IPS-18a (cell line): ENCODE measurements at regions not wholly inside any gene's neighbourhood (a gene's known extent, or its start where the extent isn't known, plus 50 kb on each side); places are given as distances from the start of the nearest gene placed in this dataset.

Experiments used
- H3K27ac ChIP-seq: one replicate; pipeline ENCODE4 v1.5.1; 2013; ENCODE audit warnings: low read length
- H3K27me3 ChIP-seq: one replicate; pipeline ENCODE4 v1.6.1; 2013; ENCODE audit warnings: mild to moderate bottlenecking, low read length; ENCODE audit not compliant: control insufficient read depth, insufficient read depth
- H3K36me3 ChIP-seq: one replicate; pipeline ENCODE4 v1.6.1; 2013; ENCODE audit warnings: low read depth, low read length; ENCODE audit not compliant: control insufficient read depth
- H3K4me1 ChIP-seq: one replicate; pipeline ENCODE4 v1.6.1; 2013; ENCODE audit warnings: low read depth, low read length; ENCODE audit not compliant: control insufficient read depth
- H3K4me3 ChIP-seq: one replicate; pipeline ENCODE4 v1.5.1; 2013; ENCODE audit warnings: low read length
- H3K9ac ChIP-seq: one replicate; pipeline ENCODE4 v1.6.1; 2013; ENCODE audit warnings: mild to moderate bottlenecking, low read length, moderate library complexity
- H3K9me3 ChIP-seq: one replicate; pipeline ENCODE4 v1.6.1; 2013; ENCODE audit warnings: low read depth, low read length; ENCODE audit not compliant: control insufficient read depth

- peaks cover 6% of the 10 kb centered on the region for H3K4me1 ChIP-seq
- no peak overlapping the region for H3K4me3 ChIP-seq
- no peaks in the 10 kb centered on the region for H3K27me3 ChIP-seq
- no peak overlapping the region for H3K9ac ChIP-seq
- H3K9me3 ChIP-seq: no peaks in the 10 kb centered on the region
- H3K36me3 ChIP-seq: no peaks in the 10 kb centered on the region
- H3K27ac ChIP-seq: no peak overlapping the region
Measured at GRCh38 chr12:67427336-67427735, 158.2 kb downstream of the CAND1 start.

- Histone ChIP-seq H3K27me3 (no peaks in the 10 kb centered on the region), H3K36me3 (no peaks in the 10 kb centered on the region), H3K9me3 (no peaks in the 10 kb centered on the region), H3K4me1 (peaks cover 6% of the 10 kb centered on the region), H3K9ac (no peak overlapping the region), H3K27ac (no peak overlapping the region), H3K4me3 (no peak overlapping the region)
Measured at GRCh38 chr12:67428431-67428830, 159.3 kb downstream of the CAND1 start.

GRCh38 chr12:67430708-67431335 lies 161.7 kb downstream of the CAND1 start:
- Histone ChIP-seq H3K36me3 (no peaks in the 10 kb centered on the region), H3K27ac (no peak overlapping the region), H3K9me3 (no peaks in the 10 kb centered on the region), H3K4me1 (peaks cover 6% of the 10 kb centered on the region), H3K9ac (no peak overlapping the region), H3K4me3 (no peak overlapping the region), H3K27me3 (no peaks in the 10 kb centered on the region)

- Histone ChIP-seq H3K4me1 (no peaks in the 10 kb centered on the region), H3K36me3 (no peaks in the 10 kb centered on the region), H3K27ac (no peak overlapping the region), H3K4me3 (no peak overlapping the region), H3K27me3 (no peaks in the 10 kb centered on the region), H3K9ac (no peak overlapping the region), H3K9me3 (no peaks in the 10 kb centered on the region)
Measured at GRCh38 chr12:67431411-67432020, 162.4 kb downstream of the CAND1 start.

- Histone ChIP-seq H3K9ac (no peak overlapping the region), H3K27me3 (no peaks in the 10 kb centered on the region), H3K4me1 (no peaks in the 10 kb centered on the region), H3K27ac (no peak overlapping the region), H3K9me3 (no peaks in the 10 kb centered on the region), H3K36me3 (no peaks in the 10 kb centered on the region), H3K4me3 (no peak overlapping the region)
Measured at GRCh38 chr12:67433385-67434175, 164.4 kb downstream of the CAND1 start.

GRCh38 chr12:67434671-67435370 lies 165.7 kb downstream of the CAND1 start:
- H3K36me3 ChIP-seq: no peaks in the 10 kb centered on the region
- H3K9ac ChIP-seq: no peak overlapping the region
- no peak overlapping the region for H3K4me3 ChIP-seq

GRCh38 chr12:67436230-67436629 lies 167.1 kb downstream of the CAND1 start:
- no peaks in the 10 kb centered on the region for H3K4me1 ChIP-seq
- H3K36me3 ChIP-seq: no peaks in the 10 kb centered on the region
- no peaks in the 10 kb centered on the region for H3K9me3 ChIP-seq
- no peak overlapping the region for H3K27ac ChIP-seq
- no peak overlapping the region for H3K4me3 ChIP-seq
- no peak overlapping the region for H3K9ac ChIP-seq
- no peaks in the 10 kb centered on the region for H3K27me3 ChIP-seq

More at GRCh38 chr12:67434671-67435370, 165.7 kb downstream of the CAND1 start:
- H3K27ac ChIP-seq: no peak overlapping the region
- no peaks in the 10 kb centered on the region for H3K27me3 ChIP-seq
- no peaks in the 10 kb centered on the region for H3K9me3 ChIP-seq
- H3K4me1 ChIP-seq: no peaks in the 10 kb centered on the region

GRCh38 chr12:67437011-67437410 lies 167.9 kb downstream of the CAND1 start:
- H3K27me3 ChIP-seq: no peaks in the 10 kb centered on the region
- H3K4me1 ChIP-seq: no peaks in the 10 kb centered on the region
- H3K9me3 ChIP-seq: no peaks in the 10 kb centered on the region
- no peak overlapping the region for H3K4me3 ChIP-seq
- H3K36me3 ChIP-seq: no peaks in the 10 kb centered on the region
- H3K9ac ChIP-seq: no peak overlapping the region
- H3K27ac ChIP-seq: no peak overlapping the region

GRCh38 chr12:67439611-67440010 lies 170.5 kb downstream of the CAND1 start:
- H3K36me3 ChIP-seq: no peaks in the 10 kb centered on the region
- H3K27ac ChIP-seq: no peak overlapping the region
- no peaks in the 10 kb centered on the region for H3K9me3 ChIP-seq
- no peak overlapping the region for H3K9ac ChIP-seq
- H3K4me3 ChIP-seq: no peak overlapping the region
- H3K4me1 ChIP-seq: no peaks in the 10 kb centered on the region
- no peaks in the 10 kb centered on the region for H3K27me3 ChIP-seq

GRCh38 chr12:67441736-67442346 lies 172.7 kb downstream of the CAND1 start:
- no peaks in the 10 kb centered on the region for H3K4me1 ChIP-seq
- no peak overlapping the region for H3K9ac ChIP-seq
- no peaks in the 10 kb centered on the region for H3K36me3 ChIP-seq
- H3K27ac ChIP-seq: no peak overlapping the region
- H3K27me3 ChIP-seq: no peaks in the 10 kb centered on the region
- H3K9me3 ChIP-seq: no peaks in the 10 kb centered on the region
- no peak overlapping the region for H3K4me3 ChIP-seq

GRCh38 chr12:67442347-67442841 lies 173.2 kb downstream of the CAND1 start:
- H3K4me1 ChIP-seq: no peaks in the 10 kb centered on the region
- H3K27ac ChIP-seq: no peak overlapping the region
- no peaks in the 10 kb centered on the region for H3K27me3 ChIP-seq
- H3K36me3 ChIP-seq: no peaks in the 10 kb centered on the region
- no peak overlapping the region for H3K4me3 ChIP-seq
- no peak overlapping the region for H3K9ac ChIP-seq
- H3K9me3 ChIP-seq: no peaks in the 10 kb centered on the region
